MCF 10A (cell line): ENCODE measurements at regions not wholly inside any gene's neighbourhood (a gene's known extent, or its start where the extent isn't known, plus 50 kb on each side); places are given as distances from the start of the nearest gene placed in this dataset.

Source experiments
- BruUV-seq: library from RNA; stranded (reverse); fragments of 400-500 nt; replicated peaks from 2 replicates; lab custom pipeline; 2021; lab: Mats Ljungman, UMichigan
- CTCF ChIA-PET: fragments of 300-600 bp; sonication (Branson Sonifier 250); formaldehyde crosslinking; extraction: SDS; loops from one replicate; lab custom pipeline; 2021; ENCODE audit warnings: antibody characterized with exemption, inconsistent platforms; lab: Yijun Ruan, JAX
- POLR2A ChIA-PET: fragments of 300-600, 350-650 bp; sonication (Branson Sonifier 250); formaldehyde crosslinking; extraction: SDS; loops from one replicate; lab custom pipeline; 2020; ENCODE audit warnings: antibody characterized with exemption, inconsistent platforms; lab: Yijun Ruan, JAX
- DNase-seq: peaks from one replicate; pipeline ENCODE4 v3.0.0-alpha.2; 2018; ENCODE audit not compliant: unreplicated experiment
- H3K27ac Mint-ChIP-seq: one replicate; pipeline ENCODE4 v1.8.0; 2022; ENCODE audit warnings: mild to moderate bottlenecking, low read depth, mixed read lengths; ENCODE audit not compliant: unreplicated experiment
- H3K27me3 Mint-ChIP-seq: one replicate; pipeline ENCODE4 v1.8.0; 2022; ENCODE audit warnings: mixed read lengths; ENCODE audit not compliant: insufficient read depth, unreplicated experiment
- H3K36me3 Mint-ChIP-seq: one replicate; pipeline ENCODE4 v1.8.0; 2022; ENCODE audit warnings: mild to moderate bottlenecking, moderate library complexity, mixed read lengths; ENCODE audit not compliant: insufficient read depth, unreplicated experiment
- H3K4me1 Mint-ChIP-seq: one replicate; pipeline ENCODE4 v1.8.0; 2022; ENCODE audit warnings: mixed read lengths; ENCODE audit not compliant: insufficient read depth, unreplicated experiment
- H3K4me3 Mint-ChIP-seq: one replicate; pipeline ENCODE4 v1.8.0; 2022; ENCODE audit warnings: mild to moderate bottlenecking, moderate library complexity, mixed read lengths; ENCODE audit not compliant: unreplicated experiment
- H3K9me3 Mint-ChIP-seq: one replicate; pipeline ENCODE4 v1.8.0; 2022; ENCODE audit warnings: mixed read lengths; ENCODE audit not compliant: unreplicated experiment
- intact Hi-C: fragments of 100-400 bp; cut with micrococcal nuclease; formaldehyde crosslinking; loops from 2 replicates; pipeline ENCODE4 v1.14.1; 2022
- TF ChIP-seq, protein P1 (sequence below): fragments of 200-600 bp; IDR thresholded peaks from one replicate; pipeline ENCODE4 v1.8.0; 2022; ENCODE audit warnings: antibody characterized with exemption, mild to moderate bottlenecking; ENCODE audit not compliant: unreplicated experiment

DNA sequence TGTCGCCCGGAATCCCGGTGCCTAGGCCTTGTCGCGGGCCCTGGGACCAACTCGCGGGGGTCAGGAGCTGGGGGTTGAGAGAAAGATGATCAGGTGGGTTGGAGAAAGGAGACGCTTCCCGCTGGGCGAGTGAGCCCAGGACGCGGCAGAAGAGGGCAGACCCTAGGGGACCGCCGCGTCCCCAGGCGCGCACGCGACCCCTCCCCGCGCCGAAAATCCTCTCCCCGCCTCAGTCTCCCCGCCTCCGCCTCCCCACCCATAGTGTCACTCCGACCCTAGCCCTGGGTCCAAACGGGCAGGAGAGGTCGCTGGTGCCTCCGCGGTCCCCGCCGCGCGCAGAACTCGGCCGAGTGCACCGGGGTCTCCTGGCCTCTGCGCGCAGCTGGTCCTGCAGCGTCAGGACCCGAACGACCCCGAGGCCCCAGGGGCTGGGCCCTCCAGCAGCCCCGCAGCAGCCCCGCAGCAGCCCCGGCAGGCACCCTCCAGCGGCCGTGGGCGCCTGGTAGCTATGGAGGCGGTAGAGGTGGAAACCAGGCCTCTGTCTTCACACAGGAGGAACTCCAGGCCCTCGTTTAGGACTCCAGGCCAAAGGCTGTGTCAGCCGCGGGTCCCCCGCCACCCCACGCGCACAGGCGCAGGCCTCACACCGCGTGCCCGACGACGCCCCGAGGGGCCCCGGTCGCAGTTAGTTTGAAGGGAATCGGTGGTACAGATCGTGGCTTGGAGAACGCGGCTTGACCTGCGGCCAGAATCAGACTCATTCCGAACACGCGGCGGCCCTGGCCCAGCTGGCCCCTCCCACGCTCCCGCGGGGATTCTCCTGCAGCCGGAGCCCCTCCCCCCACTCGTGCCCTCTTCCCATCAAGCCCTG lies 60.1 kb upstream of the EIF5 start:
- H3K27me3 Mint-ChIP-seq = no peaks in the 10 kb centered on the region
- no peak overlapping the region for H3K4me3 Mint-ChIP-seq
- H3K36me3 Mint-ChIP-seq = no peaks in the 10 kb centered on the region
- ChIA-PET CTCF (interaction anchor here (0.5 to 1.7 kb wide), 3 partner anchors 18 to 278 kb away, joined by 3 to 6 read pairs (median 5); no protein-coding TSS in a partner anchor), POLR2A (no interaction called here)
- BruUV-seq = no TSS peak
- H3K9me3 Mint-ChIP-seq = no peaks in the 10 kb centered on the region
- H3K27ac Mint-ChIP-seq = no peak overlapping the region
- DNase-seq = no peak
- intact Hi-C loops = no loop called here
- TF ChIP-seq, protein P1, sequence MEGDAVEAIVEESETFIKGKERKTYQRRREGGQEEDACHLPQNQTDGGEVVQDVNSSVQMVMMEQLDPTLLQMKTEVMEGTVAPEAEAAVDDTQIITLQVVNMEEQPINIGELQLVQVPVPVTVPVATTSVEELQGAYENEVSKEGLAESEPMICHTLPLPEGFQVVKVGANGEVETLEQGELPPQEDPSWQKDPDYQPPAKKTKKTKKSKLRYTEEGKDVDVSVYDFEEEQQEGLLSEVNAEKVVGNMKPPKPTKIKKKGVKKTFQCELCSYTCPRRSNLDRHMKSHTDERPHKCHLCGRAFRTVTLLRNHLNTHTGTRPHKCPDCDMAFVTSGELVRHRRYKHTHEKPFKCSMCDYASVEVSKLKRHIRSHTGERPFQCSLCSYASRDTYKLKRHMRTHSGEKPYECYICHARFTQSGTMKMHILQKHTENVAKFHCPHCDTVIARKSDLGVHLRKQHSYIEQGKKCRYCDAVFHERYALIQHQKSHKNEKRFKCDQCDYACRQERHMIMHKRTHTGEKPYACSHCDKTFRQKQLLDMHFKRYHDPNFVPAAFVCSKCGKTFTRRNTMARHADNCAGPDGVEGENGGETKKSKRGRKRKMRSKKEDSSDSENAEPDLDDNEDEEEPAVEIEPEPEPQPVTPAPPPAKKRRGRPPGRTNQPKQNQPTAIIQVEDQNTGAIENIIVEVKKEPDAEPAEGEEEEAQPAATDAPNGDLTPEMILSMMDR = no peak
- no peaks in the 10 kb centered on the region for H3K4me1 Mint-ChIP-seq

DNA sequence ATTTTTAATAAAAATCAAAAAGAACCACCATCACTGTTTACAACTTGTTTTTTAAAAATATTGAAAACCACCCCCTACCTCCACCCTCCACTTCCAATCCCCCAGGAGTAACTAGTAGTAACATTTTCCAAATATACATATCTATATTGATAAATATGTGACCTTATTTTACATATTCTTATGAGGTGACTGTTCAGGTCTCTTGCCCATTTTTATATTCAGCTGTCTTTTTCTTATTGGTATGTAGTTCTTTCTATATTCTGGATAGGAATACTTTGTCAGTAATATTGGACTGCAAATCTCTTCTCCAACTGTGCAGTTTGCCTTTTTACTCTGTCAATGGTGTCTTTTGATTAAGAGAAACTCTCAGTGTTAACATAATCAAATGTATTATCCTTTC lies 59.0 kb upstream of the EIF5 start:
- TF ChIP-seq, protein P1 = no peak
- no peak for DNase-seq
- no peaks in the 10 kb centered on the region for H3K36me3 Mint-ChIP-seq
- H3K27me3 Mint-ChIP-seq = no peaks in the 10 kb centered on the region
- H3K27ac Mint-ChIP-seq = no peak overlapping the region
- no TSS peak for BruUV-seq
- POLR2A ChIA-PET = no interaction called here
- H3K4me3 Mint-ChIP-seq = no peak overlapping the region
- CTCF ChIA-PET = interaction anchor here (1.7 kb wide), 1 partner anchor 17 kb away, joined by 5 read pairs; no protein-coding TSS in a partner anchor
- no peaks in the 10 kb centered on the region for H3K9me3 Mint-ChIP-seq
- H3K4me1 Mint-ChIP-seq = no peaks in the 10 kb centered on the region
- intact Hi-C loops = no loop called here

DNA sequence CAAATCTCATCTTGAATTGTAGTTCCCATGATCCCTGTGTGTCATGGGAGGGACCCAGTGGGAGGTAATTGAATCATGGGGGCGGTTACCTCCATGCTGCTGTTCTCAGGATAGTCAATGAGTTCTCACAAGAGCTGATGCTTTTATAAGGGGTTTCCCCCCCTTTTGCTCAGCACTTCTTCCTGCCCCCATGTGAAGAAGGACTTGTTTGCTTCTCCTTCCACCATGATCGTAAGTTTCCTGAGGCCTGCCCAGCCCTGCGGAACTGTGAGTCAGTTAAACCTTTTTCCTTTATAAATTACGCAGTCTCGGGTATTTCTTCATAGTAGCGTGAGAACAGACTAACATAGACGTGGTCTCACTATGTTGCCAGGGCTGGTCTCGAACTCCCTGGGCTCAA lies 56.1 kb upstream of the EIF5 start:
- no peak overlapping the region for H3K27ac Mint-ChIP-seq
- TF ChIP-seq, protein P1 = no peak
- intact Hi-C loops = no loop called here
- no TSS peak for BruUV-seq
- H3K4me1 Mint-ChIP-seq = peaks cover 6% of the 10 kb centered on the region
- no peaks in the 10 kb centered on the region for H3K36me3 Mint-ChIP-seq
- DNase-seq = no peak
- ChIA-PET CTCF (interaction anchor here (0.6 to 1.9 kb wide), 3 partner anchors 14 to 173 kb away, joined by 3 to 6 read pairs (median 5); no protein-coding TSS in a partner anchor), POLR2A (no interaction called here)
- no peak overlapping the region for H3K4me3 Mint-ChIP-seq
- no peaks in the 10 kb centered on the region for H3K27me3 Mint-ChIP-seq
- no peaks in the 10 kb centered on the region for H3K9me3 Mint-ChIP-seq

DNA sequence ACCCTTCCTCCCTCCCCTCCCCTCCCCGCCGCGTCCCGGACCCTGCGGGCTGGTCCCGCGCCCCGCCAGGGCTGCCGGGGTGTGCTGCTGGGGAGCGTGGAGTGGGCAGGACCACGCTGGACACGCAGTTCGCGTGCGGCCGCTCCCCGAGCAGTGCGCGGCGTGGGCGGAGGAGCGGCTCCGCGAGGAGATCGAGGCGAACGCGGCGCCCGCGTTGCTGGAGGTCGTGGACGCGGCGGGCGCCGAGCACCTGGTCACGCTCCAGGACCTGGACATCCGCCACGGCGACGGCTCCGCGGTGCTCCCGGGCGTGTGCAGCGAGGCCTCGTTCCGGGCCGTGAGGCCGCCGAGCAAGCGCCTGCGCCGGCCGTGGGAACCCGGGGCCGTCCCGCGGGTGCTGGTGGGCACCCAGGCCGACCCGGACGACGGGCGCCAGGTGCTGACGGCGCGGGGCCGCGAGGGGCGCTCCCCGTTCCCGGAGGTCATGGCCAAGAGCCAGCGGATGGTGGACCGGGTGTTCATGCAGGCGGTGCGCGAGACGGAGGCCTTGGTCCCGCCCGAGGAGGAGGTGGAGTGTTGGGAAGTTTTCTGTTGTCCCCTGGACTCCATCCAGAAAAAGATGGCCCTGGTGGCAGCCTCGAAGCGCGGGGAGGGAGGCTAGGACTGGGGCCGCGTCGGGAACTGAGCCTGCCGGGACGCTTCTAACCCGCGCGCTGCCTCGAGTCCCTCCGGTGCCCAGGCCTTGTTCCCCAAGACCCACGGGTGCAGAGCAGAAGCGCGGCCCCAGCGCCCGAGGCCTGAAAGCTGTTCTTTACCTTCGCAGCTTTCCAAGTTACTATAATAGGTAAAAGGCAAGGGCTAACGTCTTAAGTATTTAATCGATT lies 54.7 kb upstream of the EIF5 start:
- Mint-ChIP-seq H3K27me3 (no peaks in the 10 kb centered on the region), H3K9me3 (no peaks in the 10 kb centered on the region), H3K27ac (no peak overlapping the region), H3K4me3 (no peak overlapping the region), H3K36me3 (no peaks in the 10 kb centered on the region), H3K4me1 (peaks cover 6% of the 10 kb centered on the region)
- no TSS peak for BruUV-seq
- ChIA-PET CTCF (interaction anchor here (0.7 to 1.0 kb wide), 2 partner anchors 174 to 757 kb away, joined by 3 read pairs; no protein-coding TSS in a partner anchor), POLR2A (no interaction called here)
- no peak for DNase-seq
- intact Hi-C loops = no loop called here
- TF ChIP-seq, protein P1 = no peak
